NCI-H1694 (cell line): ENCODE measurements at regions not wholly inside any gene's neighbourhood (a gene's known extent, or its start where the extent isn't known, plus 50 kb on each side); places are given as distances from the start of the nearest gene placed in this dataset.
"Not testable (repeated sequence)": the region's sequence is repeated elsewhere in the genome, so short reads cannot be mapped to it uniquely, and the experiment has no call there.

ENCODE experiments used
- DNase-seq: peaks from one replicate; lab custom pipeline; 2025; lab: John Stamatoyannopoulos, UW

DNA sequence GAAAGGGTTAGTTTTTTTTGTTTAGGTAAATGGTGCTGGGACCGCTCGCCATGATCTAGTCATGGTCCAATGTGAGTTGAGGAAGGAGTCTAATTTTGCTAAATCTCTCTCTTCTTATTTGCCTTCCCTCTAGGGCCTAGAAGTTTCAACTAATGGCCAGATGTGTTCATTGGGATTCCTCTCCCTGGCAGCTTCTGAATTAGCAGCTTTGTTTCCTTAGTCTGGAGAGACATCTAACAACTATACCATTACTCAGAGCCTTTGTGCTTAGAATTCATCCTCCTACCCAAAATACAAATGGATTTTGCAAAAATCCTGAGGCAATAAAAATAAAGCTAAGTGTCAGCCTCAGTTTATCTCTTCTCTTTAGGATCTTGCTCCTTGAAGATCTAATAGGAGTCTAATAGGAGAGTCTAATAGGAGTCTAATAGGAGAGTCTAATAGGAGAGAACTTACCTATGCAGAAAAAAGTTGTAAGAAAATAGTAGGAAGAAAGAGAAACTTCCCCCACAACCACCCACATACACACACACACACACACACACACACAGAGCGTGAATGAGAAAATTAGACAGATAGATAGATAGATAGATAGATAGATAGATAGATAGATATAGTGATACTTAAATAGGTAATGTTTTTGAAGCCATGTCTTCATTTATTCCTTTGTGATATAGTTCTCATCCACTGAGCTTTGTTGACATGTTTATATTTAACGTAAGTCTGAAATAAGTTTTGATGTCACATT lies 980.5 kb upstream of the CNTN5 start:
- DNase-seq = no peak

- no peak for DNase-seq
These were observed 973.1 kb upstream of the CNTN5 start for GRCh38 chr11:98047647-98048046.

- no peak for DNase-seq
These were observed 966.9 kb upstream of the CNTN5 start for GRCh38 chr11:98053851-98054250.

DNA sequence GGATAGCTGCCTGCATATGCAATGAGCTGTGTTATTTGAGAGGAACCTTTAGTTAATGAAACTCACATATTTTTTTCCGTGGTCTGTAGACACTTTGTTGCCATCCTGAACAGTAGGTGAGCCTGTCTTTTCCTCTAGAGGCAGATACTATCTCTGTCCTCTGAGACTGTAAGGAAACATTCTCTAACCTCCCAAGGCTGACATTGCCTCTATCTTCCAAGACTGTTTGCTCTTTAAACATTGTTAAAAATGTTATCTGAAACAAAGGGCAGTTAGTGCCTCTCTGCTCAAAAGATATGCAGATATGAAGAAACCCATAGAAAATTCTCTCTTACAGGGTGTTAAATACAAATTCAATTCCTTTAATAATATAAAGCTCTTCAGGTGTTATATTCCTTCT lies 963.8 kb upstream of the CNTN5 start:
- no peak for DNase-seq

DNA sequence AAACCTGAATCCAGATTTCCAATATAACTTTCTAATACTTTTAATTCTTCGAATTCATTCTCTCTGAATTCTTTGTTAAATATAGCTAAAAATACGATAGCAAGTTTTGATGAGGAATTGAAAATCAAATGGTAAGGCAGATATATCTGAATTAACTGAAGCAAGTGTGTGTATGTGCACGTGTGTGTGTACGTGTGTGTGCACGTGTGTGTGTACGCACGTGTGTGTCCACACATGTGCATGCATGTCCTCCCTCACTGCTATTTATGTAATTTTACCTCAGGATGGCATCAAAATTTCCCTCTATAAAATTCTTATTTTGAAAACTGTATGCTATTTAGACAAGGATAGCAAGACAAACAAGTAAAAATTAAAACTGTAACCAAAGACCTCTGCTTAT lies 961.3 kb upstream of the CNTN5 start:
- DNase-seq = no peak

- no peak for DNase-seq
These were observed 960.0 kb upstream of the CNTN5 start for GRCh38 chr11:98060759-98061158.

- DNase-seq = no peak
These were observed 958.9 kb upstream of the CNTN5 start for GRCh38 chr11:98061858-98062257.

DNA sequence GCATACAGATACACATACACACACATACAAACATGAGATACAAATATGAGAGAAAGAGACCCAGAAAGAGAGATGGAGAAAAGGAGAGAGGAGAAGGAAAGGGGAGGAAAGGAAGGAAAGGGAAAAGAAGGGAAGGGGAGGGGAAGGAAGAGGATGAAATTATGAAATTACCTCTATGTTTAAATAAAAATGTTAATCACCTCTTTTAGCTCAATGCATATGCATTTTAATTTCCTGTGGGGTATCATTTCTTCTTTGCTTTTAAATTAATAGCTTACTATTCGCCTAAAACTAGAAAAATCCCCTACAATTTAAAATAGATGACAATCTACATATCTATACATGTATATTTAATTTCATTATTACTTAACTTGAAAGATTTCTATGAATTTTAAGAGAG lies 958.0 kb upstream of the CNTN5 start:
- DNase-seq = no peak

- DNase-seq = no peak
These were observed 952.5 kb upstream of the CNTN5 start for GRCh38 chr11:98068251-98068650.

- not testable (repeated sequence) for DNase-seq
These were observed 951.6 kb upstream of the CNTN5 start for GRCh38 chr11:98069147-98069546.

DNA sequence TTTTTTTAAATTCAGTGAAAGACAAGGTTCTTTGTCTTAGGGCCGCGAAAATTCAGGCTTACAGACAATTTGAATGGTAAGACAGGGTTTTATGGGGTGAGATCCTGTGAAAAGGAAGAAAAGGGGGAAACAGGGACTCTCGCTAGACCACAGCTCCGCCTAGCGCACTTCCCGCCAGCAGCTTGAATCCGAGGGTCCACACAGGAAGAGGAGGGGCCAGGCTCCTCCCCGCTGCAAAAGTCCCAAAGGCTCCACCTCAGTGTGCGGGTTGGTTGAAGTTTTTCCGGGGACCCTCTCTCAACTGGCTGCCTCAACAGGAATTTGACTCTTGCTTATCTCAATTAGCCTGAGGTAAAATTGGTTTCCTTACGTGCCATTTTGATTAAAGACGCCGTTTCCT lies 950.9 kb upstream of the CNTN5 start:
- DNase-seq = no peak

GRCh38 chr11:98090861-98091505 lies 929.8 kb upstream of the CNTN5 start:
- no peak for DNase-seq

- DNase-seq = no peak
These were observed 921.4 kb upstream of the CNTN5 start for GRCh38 chr11:98099371-98099770.

DNA sequence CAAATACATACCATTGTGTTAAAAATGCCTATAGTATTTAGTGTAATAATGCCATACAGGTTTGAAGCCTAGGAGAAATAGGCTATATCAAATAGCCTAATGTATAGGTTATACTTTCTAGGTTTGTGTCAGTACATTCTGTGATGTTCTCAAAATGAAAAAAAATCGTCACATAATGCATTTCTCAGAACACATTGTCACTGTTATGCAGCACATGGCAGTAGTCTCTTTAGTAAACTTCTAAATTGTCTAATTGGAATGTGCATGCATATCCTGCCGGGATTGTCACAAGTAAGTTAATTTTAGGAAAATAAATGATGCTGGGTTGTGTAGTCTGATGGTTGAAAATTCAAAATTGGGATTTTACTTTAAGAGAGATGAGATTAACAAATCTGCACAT lies 920.1 kb upstream of the CNTN5 start:
- no peak for DNase-seq

DNA sequence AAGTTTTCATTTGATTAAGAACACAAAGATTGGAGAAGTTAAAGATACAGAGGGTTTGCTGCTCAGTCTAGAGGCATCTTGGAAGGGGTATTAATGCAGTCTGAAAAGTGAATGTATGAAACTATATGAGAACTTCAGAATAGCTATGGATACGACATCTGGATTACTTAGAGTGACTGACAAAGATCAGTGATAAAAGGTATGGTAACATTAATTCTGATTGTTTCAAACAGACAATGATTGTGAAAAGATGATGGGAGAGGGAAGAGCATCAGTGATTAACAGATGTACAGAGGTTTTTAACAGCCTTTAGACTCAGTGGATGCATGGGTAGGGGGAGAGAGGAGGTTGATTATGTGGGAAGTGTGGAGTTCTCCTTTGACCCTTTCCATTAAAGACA lies 919.4 kb upstream of the CNTN5 start:
- DNase-seq = no peak

GRCh38 chr11:98104249-98104648 lies 916.5 kb upstream of the CNTN5 start:
- DNase-seq = no peak

DNA sequence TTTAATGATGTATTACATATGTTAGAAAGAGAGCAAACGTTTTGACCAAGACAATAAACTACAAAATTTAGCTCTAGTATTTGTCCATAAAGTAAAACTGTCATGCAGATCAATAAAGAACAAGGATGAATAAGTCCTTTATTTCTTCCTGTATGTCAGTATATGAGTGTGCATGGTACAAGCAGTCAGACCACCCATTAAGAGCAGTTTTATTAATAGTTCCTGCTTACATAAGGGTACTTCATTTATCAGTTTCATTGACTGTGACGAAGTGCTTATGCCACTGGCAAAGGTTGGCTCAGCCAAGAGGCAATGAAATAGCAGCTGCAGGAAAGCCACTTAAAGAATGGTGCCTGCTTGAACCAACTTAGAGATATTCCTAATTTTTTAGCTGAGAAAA lies 913.0 kb upstream of the CNTN5 start:
- DNase-seq = no peak

- DNase-seq = no peak
These were observed 910.7 kb upstream of the CNTN5 start for GRCh38 chr11:98110030-98110429.

- no peak for DNase-seq
These were observed 904.9 kb upstream of the CNTN5 start for GRCh38 chr11:98115873-98116272.

- no peak for DNase-seq
These were observed 890.6 kb upstream of the CNTN5 start for GRCh38 chr11:98130117-98130625.

GRCh38 chr11:98136357-98136756 lies 884.4 kb upstream of the CNTN5 start:
- no peak for DNase-seq

DNA sequence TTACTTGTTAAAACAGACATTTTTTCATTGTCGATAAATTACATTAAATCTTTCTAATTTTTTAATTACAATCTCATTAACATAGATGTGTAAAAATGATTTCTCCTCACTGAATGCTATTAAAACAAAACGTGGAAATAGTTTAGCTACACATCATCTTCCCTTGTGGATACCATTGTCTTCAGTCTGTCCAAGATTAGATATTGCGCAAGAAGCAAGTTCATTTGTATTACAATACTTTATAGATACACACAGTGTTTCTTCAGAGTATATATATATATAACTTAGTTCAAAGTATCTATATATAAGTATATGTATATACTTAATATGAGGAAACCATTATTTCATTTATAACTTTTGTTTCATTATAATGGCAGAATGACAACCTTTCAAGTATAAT lies 883.3 kb upstream of the CNTN5 start:
- no peak for DNase-seq

GRCh38 chr11:98143661-98144060 lies 877.1 kb upstream of the CNTN5 start:
- DNase-seq = no peak

- no peak for DNase-seq
These were observed 867.0 kb upstream of the CNTN5 start for GRCh38 chr11:98153752-98154151.
